Transverse colon (tissue), 4 donors: ENCODE measurements at regions not wholly inside any gene's neighbourhood (a gene's known extent, or its start where the extent isn't known, plus 50 kb on each side); places are given as distances from the start of the nearest gene placed in this dataset.
"Not testable (repeated sequence)": the region's sequence is repeated elsewhere in the genome, so short reads cannot be mapped to it uniquely, and the experiment has no call there.

ENCODE experiments used
- DNase-seq: peaks from one replicate; pipeline ENCODE4 v3.0.0-alpha.2; 2019
- H3K27ac ChIP-seq, 4 donors: fragments of 200-600 bp; sonication (generic); 2 replicates each; pipeline ENCODE4 v1.5.1; 2016 to 2018; ENCODE audit warnings: inconsistent platforms in 4 of 4
- H3K27me3 ChIP-seq: fragments of 200-600 bp; sonication (generic); 2 replicates; pipeline ENCODE4 v1.5.1; 2017; ENCODE audit warnings: inconsistent platforms
- H3K36me3 ChIP-seq, 4 donors: fragments of 200-600 bp; sonication (generic); 2 replicates each; pipeline ENCODE4 v1.5.1; 2017 to 2019; ENCODE audit warnings: inconsistent platforms in 4 of 4
- H3K4me1 ChIP-seq, 4 donors: fragments of 200-600 bp; sonication (generic); 2 replicates each; pipeline ENCODE4 v1.5.1; 2017 to 2020; ENCODE audit warnings: inconsistent platforms in 4 of 4
- H3K4me3 ChIP-seq, 4 donors: fragments of 200-600 bp; sonication (generic); 1 replicate in 1 of 4; 2 replicates in 3 of 4; pipeline versions ENCODE4 v1.5.1 to v1.6.1; 2017 to 2019; ENCODE audit warnings: inconsistent platforms in 4 of 4
- H3K9me3 ChIP-seq, 2 donors: fragments of 200-600 bp; sonication (generic); 2 replicates each; pipeline ENCODE4 v1.5.1; 2017 to 2019; ENCODE audit warnings: inconsistent platforms in 2 of 2
- CTCF ChIP-seq, 5 experiments: fragments of 200-600 bp in 3 of 5; fragments of 450-650 bp in 2 of 5; sonication (generic) in 3 of 5; IDR thresholded peaks; 1 replicate in 2 of 5; 2 replicates in 3 of 5; pipeline ENCODE4 v1.5.1; 2016 to 2017; ENCODE audit warnings: antibody characterized with exemption in 5 of 5, inconsistent platforms in 3 of 5, mild to moderate bottlenecking in 2 of 5, moderate library complexity in 1 of 5
- EP300 ChIP-seq: sonication (generic); formaldehyde crosslinking; IDR thresholded peaks from one replicate; pipeline ENCODE4 v1.6.1; 2017; ENCODE audit warnings: antibody characterized with exemption, low read depth
- POLR2A ChIP-seq: fragments of 450-650 bp; IDR thresholded peaks from one replicate; pipeline ENCODE4 v1.6.1; 2016; ENCODE audit warnings: antibody characterized with exemption, mild to moderate bottlenecking, moderate library complexity
- POLR2AphosphoS5 ChIP-seq, 3 donors: sonication (generic); formaldehyde crosslinking; IDR thresholded peaks; one replicate each; pipeline ENCODE4 v1.6.1; 2016; ENCODE audit warnings: antibody characterized with exemption in 3 of 3
- WGBS, 2 donors: methylation state at CpG; one replicate each; pipeline ENCODE4 v1.1.5; 2018; ENCODE audit warnings: low coverage in 1 of 2; 5-methylcytosine and 5-hydroxymethylcytosine counted together
- in situ Hi-C, 4 donors: fragments of 200-750 bp; cut with MboI; loops; one replicate each; pipeline versions ENCODE4 v1.15.0 to v1.15.1; 2017; ENCODE audit warnings: low sequenced_read_pairs in 3 of 4, low pct_ligation_motif_present in 1 of 4, low pct_unique_long_range_greater_than_20kb in 1 of 4
- intact Hi-C: fragments of 100-400 bp; cut with DNase I; formaldehyde crosslinking; loops from one replicate; pipeline ENCODE4 v1.15.1; 2023; ENCODE audit warnings: low total_unique reads

DNA sequence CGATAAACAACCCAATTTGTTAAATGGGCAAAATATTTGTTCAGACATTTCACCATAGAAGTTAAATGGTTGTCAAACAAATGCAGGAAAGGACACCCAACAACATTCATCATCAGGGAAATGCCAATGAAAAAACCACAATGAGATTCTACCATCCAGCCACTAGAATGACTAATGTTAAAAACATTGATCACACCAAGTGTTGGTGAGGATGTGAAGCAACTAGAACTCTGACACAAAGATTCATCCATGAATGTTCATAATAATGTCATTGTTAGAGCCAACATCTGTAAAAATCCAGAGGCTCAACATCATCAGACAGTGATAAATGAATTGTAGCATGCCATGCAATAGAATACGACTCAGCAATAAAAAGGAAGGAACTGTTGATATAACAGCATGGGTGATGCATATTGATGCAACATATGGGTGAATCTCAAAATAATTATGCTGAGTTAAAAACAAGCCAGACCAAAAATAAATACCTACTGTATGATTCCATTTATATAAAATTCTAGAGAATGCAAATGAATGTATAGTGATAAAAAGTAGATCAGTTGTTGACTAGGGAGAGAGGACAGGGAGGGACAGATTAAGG is 55.9 kb upstream of the UNC5A start:
- no peak overlapping the region for H3K27ac ChIP-seq
- H3K9me3 ChIP-seq, result no peaks in the 10 kb centered on the region
- peaks cover 27% of the 10 kb centered on the region for H3K27me3 ChIP-seq
- no peaks in the 10 kb centered on the region for H3K36me3 ChIP-seq
- H3K4me1 ChIP-seq, result no peaks in the 10 kb centered on the region
- in situ Hi-C loops (no loop called here), intact Hi-C loops (no loop called here)
- no peak for DNase-seq
- no peak overlapping the region for H3K4me3 ChIP-seq
- 78 to 91% methylated on average over 1 to 2 of the region's 2 CpGs for WGBS, 2 donors
- no peak for TF ChIP-seq POLR2AphosphoS5 (IDR thresholded peaks at IDR 0.05)
- TF ChIP-seq POLR2A, result no peak
- TF ChIP-seq CTCF (IDR thresholded peaks at IDR 0.05), result no peak
- no peak for TF ChIP-seq EP300

- H3K27ac ChIP-seq, H3K4me1 ChIP-seq, in situ Hi-C loops, H3K36me3 ChIP-seq, DNase-seq, H3K9me3 ChIP-seq, H3K4me3 ChIP-seq, intact Hi-C loops: not testable (repeated sequence)
- H3K27me3 ChIP-seq, result peaks cover 16% of the 10 kb centered on the region
- 80 to 91% methylated on average over 5 to 6 of the region's 6 CpGs for WGBS, 2 donors
These were observed 54.8 kb upstream of the UNC5A start for GRCh38 chr5:176755593-176755992.

- in situ Hi-C loops, H3K4me1 ChIP-seq, H3K27ac ChIP-seq, H3K9me3 ChIP-seq, DNase-seq, H3K4me3 ChIP-seq, H3K36me3 ChIP-seq, intact Hi-C loops: not testable (repeated sequence)
- peaks cover 15% of the 10 kb centered on the region for H3K27me3 ChIP-seq
These were observed 52.8 kb upstream of the UNC5A start for GRCh38 chr5:176757569-176757968.
